NOMO-1 (cell line): ENCODE measurements at regions not wholly inside any gene's neighbourhood (a gene's known extent, or its start where the extent isn't known, plus 50 kb on each side); places are given as distances from the start of the nearest gene placed in this dataset.
A peak's percentile ranks its signal among the peaks of the same experiment; 100 is the strongest.

Experiments
- DNase-seq, 2 experiments: peaks; one replicate each; lab custom pipeline; 2025; ENCODE audit not compliant: unreplicated experiment in 2 of 2; lab: John Stamatoyannopoulos, UW

DNA sequence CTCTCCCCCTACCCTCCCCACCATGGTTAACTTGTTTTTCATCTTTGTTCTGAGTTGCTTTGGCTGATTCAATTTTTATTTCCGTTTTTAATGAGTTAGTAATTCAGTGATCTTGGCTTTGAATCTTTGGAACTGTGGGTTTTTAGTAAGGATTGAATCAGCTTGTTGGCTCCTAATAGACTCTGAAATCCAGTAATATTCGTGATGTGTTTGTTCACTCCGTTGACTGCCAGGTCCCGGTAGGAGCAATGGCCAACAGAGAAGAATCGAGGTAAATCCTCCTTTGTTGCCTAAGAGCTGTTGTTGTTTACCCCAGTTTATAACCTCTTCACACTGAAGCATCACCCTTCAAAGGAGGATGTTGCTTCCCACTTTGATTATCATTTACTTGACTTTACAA, 92.7 kb downstream of the PCSK1 start:
- no peak for DNase-seq

- DNase-seq: peak in 1 of 2 experiments; percentile 30
Observed at GRCh38 chr5:96339862-96340261, 93.2 kb downstream of the PCSK1 start.

- no peak for DNase-seq
Observed at GRCh38 chr5:96338624-96339415, 94.2 kb downstream of the PCSK1 start.

GRCh38 chr5:96338091-96338490, 95.0 kb downstream of the PCSK1 start:
- peak in 1 of 2 experiments; percentile 35 for DNase-seq

DNA sequence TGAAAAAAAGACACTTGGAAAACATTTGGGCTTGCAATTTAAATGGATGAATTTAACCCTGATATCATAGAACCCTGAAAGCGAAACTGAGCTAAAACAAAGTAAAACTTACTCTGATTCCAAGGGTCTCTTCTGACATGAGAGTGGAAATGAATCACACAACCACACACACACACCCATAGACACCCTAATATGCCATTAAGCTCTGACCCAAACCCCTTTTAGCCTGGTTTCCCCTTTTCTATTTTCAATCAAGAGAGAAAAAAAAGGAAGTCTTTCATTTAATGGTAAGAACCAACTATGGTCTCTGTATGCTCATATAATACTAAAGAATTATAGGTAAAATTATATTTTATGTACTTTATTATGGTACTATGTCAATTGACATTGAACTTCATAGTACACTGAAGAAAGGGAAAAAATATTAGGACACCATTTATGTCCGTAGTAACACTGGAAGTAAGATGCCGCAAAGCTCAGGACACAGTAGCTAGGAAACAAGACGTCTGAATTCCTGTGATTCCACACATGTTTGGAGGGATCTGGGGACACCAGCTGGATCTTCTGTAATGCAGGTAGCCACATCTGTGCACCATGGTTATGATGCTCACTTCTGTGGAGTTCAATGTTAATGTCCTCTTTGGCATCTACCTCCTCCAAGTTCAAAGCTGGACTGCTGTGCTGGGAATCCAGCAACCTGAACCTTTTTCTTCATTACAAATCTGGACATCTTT, 95.8 kb downstream of the PCSK1 start:
- DNase-seq: peak; percentile 73 to 76

DNA sequence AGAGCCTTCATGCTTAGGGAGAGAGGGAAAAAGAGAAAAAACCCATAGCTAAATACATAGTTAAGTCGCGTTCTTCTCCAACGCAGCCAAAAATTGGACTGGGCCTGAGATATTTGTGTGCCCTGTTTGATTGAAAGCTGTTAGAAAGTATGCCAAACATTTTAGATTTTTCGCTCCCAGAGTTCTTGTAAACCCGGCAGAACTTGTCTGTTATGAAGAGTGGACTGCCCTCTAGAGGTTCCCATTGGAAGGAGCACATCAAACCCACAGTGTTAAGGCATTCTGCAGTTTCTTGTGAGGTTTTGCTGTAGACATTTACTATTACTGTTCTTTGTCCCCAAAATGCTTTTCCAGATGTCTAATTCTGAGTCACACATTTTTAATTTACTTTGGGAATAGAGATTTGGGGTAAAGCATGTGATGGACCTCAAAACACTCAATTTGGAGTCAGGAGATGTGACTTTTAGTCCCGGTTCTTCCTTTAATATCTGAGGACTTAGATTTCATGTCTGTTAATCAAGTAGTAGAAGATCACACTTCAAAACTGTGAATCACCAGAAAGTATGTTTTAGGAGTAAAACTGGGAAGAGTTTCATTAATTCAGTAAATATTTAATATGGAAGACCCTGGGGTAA, 96.6 kb downstream of the PCSK1 start:
- peak; percentile 52 to 75 for DNase-seq

GRCh38 chr5:96335873-96336272, 97.2 kb downstream of the PCSK1 start:
- DNase-seq: no peak

DNA sequence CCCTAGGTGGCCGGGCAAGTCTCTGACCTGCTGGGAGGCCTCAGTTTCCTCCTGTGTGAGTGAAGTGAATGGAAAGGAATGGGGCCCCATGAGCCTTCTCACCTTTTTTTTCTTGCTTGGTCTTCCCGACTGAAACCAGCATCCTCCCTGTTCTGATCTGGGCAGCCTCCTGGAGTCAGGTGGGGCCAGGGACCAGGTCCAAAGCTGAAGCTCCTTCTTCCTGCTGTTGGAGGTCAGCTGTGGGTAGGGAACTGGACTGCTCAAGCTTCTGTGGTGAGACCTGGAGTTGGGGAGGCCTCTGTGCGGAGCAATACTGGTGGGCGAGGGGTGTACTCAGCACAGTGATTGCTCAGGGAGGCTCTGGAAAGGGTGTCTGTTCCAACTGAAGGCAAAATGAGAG, 99.7 kb downstream of the PCSK1 start:
- no peak for DNase-seq

DNA sequence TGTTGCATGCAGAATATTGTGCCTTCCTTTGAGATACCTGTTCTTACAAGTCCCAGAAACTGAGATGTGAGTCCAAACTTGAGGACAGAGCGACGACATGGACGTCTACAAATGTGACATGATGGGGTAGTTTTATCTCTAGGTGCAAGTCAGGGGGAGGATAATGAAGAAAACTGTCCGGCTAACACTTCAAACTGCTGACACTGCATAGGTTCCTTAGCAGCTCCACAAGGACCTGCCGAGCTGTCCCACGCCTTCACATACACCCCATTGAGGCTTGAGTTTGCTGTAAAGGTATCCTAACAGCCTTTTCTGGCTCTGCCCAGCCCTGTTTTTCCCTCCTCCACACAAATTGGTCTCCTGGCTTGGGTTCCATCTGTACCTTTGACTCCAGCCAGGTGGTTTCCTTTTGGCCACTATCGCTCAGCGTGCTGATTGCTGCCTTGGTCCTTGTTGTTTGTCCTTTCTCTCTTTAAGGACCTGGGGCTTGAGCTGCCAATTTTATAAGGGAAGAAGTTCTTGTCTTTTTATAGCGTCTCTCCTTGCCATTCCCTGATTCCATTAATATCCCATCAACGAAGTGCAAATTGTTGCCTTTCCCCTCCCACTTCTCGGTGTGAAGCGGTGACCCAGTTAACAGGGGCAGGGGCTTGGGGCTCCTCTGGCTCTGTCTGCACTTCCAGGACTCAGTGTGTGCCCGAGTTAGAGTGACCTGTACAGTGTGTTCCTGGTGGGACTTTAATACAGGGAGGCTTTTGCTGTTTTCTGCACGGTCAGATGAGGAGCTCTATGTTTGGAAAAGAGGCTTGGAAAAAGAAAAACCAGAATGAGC, 100.3 kb downstream of the PCSK1 start:
- DNase-seq: no peak

- DNase-seq: no peak
Observed at GRCh38 chr5:96331681-96332361, 101.2 kb downstream of the PCSK1 start.

- peak; percentile 7 to 69 for DNase-seq
Observed at GRCh38 chr5:96331210-96331609, 101.8 kb downstream of the PCSK1 start.

- no peak for DNase-seq
Observed at GRCh38 chr5:96330530-96331140, 102.4 kb downstream of the PCSK1 start.

DNA sequence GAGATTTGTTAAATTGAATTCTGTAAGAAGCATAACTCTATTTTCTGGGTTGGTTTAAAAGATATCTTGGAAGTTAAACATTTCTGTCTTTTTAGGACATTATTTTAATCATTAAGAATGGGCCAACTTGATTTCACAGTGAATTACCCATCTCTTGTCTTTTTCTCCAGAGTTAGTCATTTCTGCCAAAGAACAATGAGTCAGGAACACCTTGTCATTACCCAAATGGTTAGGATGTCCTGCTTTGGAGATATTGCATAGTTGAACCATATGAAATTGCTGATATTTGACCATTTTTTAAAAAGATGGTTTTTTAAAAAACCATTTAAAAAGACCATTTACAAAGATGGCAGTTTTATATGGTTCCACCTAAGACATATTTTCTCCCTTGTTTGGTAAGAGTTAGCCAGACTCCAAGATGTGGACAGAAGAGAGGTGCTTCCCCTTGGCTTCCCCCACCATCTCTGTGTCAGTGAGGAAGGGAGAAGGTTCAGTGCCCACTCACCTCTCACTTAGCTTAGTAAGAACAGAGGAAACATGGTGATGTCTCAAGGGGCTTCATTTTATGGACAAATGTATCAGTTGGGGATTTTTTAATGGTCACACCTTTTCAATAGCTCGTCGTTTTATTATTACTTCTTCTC, 103.0 kb downstream of the PCSK1 start:
- no peak for DNase-seq

DNA sequence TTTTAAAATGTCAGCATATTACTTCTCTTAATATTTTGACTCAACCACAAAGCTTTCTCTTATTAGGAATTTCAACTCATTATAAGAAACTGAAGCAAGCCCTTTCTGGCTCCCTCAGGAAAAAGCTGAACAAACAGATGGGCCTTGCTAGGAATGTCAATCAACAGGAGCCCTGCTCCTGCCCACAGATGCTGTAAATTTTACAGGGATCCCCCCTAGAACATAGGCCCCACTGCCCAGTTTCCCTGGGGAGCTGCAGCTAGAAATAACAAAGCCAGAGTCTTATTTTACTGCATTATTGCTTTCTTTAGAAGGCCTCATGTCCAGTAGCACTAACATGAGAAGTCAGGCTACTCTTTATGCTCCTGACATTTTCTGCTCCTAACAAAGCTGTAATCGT, 103.8 kb downstream of the PCSK1 start:
- no peak for DNase-seq

- DNase-seq: no peak
Observed at GRCh38 chr5:96327722-96328121, 105.3 kb downstream of the PCSK1 start.

DNA sequence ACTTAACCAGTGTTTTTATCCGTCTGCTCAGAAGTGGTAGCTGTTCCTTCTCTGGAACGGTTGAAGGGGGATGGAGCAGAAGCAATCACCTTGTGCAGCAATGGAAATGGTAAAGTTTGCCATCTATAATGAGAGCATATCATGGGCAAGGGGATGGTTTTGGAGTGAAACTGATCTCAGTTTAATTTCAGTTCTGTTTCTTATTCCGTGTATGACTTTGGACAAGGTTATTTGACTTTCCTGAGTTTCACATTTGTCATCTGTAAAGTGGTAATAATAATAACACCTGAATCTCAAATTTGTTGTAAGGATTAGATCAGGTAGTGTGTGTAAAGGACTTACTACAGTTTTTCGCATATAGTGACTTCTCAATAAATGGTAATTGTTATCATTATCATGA, 106.1 kb downstream of the PCSK1 start:
- no peak for DNase-seq

DNA sequence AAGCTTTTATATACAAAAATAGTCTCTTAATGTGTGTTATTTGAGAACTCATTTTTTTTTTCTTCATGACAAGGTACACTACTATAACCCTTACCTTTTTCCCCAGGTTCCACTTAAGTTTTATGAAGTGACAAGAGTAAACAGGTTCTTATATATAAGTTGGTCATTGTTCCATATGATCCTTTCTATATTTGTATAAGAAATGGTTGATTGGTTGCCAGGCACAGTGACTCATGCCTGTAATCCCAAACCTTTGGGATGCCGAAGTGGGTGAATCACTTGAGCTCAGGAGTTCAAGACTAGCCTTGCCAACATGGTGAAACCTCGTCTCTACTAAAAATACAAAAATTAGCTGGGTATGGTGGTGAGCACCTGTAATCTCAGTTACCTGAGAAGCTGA, 108.3 kb downstream of the PCSK1 start:
- no peak for DNase-seq

DNA sequence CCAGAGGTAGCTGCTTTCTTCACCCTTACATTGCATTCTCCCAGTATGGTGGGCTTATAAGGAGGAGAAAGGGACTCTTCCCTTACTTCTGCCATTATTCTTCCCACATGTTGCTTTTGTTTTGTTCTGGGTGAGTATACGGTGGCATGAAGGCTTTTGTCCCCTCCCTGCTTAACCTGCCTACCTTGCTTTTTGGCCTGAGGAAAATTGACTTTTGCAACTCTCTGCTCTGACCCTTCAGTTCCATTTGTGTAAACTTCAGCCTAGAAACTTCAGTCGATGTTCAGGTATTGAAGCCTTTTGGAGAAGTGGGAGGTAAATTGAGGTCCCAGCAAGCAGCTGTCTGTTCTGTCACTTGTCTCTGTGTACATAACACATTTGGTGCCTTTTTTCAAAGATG, 110.2 kb downstream of the PCSK1 start:
- DNase-seq: no peak

- DNase-seq: no peak
Observed at GRCh38 chr5:96322217-96322616, 110.8 kb downstream of the PCSK1 start.
